ENCODE measurements at regions not wholly inside any gene's neighbourhood (a gene's known extent, or its start where the extent isn't known, plus 50 kb on each side); places are given as distances from the start of the nearest gene placed in this dataset.
A peak's percentile ranks its signal among the peaks of the same experiment; 100 is the strongest.

- H3K4me3 ChIP-seq (ENCODE audit: low read length): no peak overlapping the region
- DNase-seq (ENCODE audit: low read depth): no peak
- TF ChIP-seq, protein P1, sequence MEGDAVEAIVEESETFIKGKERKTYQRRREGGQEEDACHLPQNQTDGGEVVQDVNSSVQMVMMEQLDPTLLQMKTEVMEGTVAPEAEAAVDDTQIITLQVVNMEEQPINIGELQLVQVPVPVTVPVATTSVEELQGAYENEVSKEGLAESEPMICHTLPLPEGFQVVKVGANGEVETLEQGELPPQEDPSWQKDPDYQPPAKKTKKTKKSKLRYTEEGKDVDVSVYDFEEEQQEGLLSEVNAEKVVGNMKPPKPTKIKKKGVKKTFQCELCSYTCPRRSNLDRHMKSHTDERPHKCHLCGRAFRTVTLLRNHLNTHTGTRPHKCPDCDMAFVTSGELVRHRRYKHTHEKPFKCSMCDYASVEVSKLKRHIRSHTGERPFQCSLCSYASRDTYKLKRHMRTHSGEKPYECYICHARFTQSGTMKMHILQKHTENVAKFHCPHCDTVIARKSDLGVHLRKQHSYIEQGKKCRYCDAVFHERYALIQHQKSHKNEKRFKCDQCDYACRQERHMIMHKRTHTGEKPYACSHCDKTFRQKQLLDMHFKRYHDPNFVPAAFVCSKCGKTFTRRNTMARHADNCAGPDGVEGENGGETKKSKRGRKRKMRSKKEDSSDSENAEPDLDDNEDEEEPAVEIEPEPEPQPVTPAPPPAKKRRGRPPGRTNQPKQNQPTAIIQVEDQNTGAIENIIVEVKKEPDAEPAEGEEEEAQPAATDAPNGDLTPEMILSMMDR (IDR thresholded peaks at IDR 0.05; ENCODE audit: insufficient read depth, low read depth, low read length, missing control alignments): no peak
Measured at GRCh38 chr10:7098160-7098762, 312.6 kb downstream of the SFMBT2 start.

GRCh38 chr10:7094781-7095180, 316.1 kb downstream of the SFMBT2 start:
- TF ChIP-seq, protein P1 (IDR thresholded peaks at IDR 0.05; ENCODE audit: insufficient read depth, low read depth, low read length, missing control alignments): no peak
- DNase-seq (ENCODE audit: low read depth): no peak
- H3K4me3 ChIP-seq (ENCODE audit: low read length): no peak overlapping the region

DNA sequence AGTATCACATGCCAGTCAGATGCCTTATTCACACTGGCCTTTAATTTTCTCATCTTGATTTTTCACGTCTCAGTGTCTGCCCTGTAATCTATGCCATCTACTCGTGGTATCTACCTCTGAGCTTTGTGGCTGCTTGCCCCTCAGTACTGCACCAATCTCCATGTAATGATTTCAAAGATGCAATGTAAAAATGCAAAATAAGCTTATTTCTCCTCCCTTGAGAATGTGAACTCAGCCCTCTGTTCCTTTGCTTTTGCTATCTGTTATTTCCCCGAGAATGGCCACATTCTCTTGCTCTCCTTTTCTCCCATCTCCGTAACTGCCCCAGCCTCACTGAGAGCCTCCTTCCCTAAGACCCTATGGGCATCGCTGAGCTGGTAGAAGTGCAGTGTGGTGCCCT, 317.5 kb downstream of the SFMBT2 start:
- no peak overlapping the region for H3K4me3 ChIP-seq (ENCODE audit: low read length)
- no peak for DNase-seq (ENCODE audit: low read depth)
- TF ChIP-seq, protein P1 (IDR thresholded peaks at IDR 0.05; ENCODE audit: insufficient read depth, low read depth, low read length, missing control alignments): no peak

DNA sequence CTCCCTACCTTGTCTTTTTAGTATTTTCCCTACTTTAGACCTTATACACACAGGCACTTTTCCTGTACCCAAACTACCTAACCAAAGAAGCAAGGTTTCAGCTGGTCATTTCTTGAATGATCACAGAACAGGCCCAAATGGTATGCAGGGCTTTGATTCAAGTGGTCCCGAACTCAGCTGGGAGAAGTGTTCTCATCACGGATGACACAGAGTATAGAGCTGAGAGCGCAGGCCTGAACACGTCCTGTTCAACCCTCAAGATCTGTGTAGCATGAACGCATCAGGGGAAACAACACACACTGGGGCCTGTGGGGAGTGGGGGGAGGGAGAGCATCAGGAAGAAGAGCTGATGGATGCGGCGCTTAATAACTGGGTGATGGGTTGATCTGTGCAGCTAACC, 318.2 kb downstream of the SFMBT2 start:
- TF ChIP-seq, protein P1 (IDR thresholded peaks at IDR 0.05; ENCODE audit: insufficient read depth, low read depth, low read length, missing control alignments): no peak
- peak; percentile 55 for DNase-seq (ENCODE audit: low read depth)
- no peak overlapping the region for H3K4me3 ChIP-seq (ENCODE audit: low read length)

DNA sequence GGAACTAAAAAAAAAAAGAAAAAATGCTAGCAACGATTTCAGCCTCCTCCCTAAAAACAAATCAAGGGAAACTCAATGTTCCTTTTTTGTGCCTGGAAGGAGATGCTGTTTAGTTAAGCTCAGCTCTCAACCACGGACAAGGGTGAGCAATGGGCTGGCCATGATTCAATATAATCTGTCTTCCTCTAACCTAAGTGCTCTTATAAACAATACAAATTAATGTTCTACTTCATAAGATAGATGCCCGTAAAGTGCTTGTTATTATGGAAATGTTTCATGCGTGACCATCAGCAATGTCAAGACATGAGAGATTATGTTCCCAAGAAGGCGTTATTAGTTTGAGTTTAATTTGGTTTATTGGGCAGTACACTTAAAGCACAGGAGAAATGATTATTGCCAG, 320.3 kb downstream of the SFMBT2 start:
- no peak for DNase-seq (ENCODE audit: low read depth)
- TF ChIP-seq, protein P1 (IDR thresholded peaks at IDR 0.05; ENCODE audit: insufficient read depth, low read depth, low read length, missing control alignments): no peak

DNA sequence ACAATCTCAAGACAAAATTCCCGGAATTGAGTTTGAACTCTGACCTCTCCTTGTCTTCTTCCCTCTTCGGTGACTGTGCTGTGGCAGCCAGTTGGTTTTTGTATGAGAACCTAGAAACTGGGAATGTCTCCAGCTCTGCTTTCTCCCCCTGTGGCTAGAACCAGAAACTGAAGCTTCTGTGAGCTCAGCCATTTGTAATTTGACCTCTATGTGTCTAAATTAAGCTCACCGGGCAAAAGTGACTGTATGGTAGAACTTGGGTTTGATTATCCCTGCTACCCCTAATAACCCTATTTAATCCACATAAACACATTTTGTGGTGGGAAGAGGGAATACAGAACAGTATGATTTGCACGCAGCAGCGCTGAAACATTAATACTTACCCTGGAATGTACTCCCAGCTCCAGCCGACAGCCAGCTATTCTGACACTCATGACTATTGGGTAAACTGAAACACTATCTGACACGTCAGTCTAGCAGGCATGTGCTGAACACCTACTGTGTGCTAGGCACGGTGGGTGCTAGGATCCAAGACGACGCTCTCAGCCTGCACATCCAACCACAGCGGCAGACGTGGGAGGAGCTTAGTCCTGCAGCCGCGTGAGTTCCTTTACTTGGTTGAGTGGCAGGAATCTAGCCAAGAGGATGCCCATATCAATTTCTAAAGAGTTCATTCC, 324.8 kb downstream of the SFMBT2 start:
- TF ChIP-seq, protein P1 (IDR thresholded peaks at IDR 0.05; ENCODE audit: insufficient read depth, low read depth, low read length, missing control alignments): no peak
- DNase-seq (ENCODE audit: low read depth): no peak

More for the DNA sequence above, 320.3 kb downstream of the SFMBT2 start:
- no peak overlapping the region for H3K4me3 ChIP-seq (ENCODE audit: low read length)

More for the DNA sequence above, 324.8 kb downstream of the SFMBT2 start:
- H3K4me3 ChIP-seq (ENCODE audit: low read length): no peak overlapping the region

Measured in epithelial cell of esophagus (primary cell).